RWPE2 (cell line): ENCODE measurements at regions not wholly inside any gene's neighbourhood (a gene's known extent, or its start where the extent isn't known, plus 50 kb on each side); places are given as distances from the start of the nearest gene placed in this dataset.

ENCODE experiments used
- ATAC-seq: fragments of 200-7000 bp; cut with Tn5 transposase; 3 replicates; pipeline ENCODE4 v1.9.1; 2021; ENCODE audit warnings: low read depth
- DNase-seq: peaks from one replicate; pipeline ENCODE4 v3.0.0-alpha.2; 2020; ENCODE audit warnings: low spot score
- H3K27ac ChIP-seq: fragments of 450-650 bp; 2 replicates; pipeline ENCODE4 v1.5.1; 2017; ENCODE audit warnings: mild to moderate bottlenecking; ENCODE audit not compliant: poor library complexity, severe bottlenecking
- H3K27me3 ChIP-seq: fragments of 250-450 bp; sonication (Bioruptor Pico); 2 replicates; pipeline ENCODE4 v1.5.1; 2021; ENCODE audit warnings: mild to moderate bottlenecking, moderate library complexity; ENCODE audit not compliant: insufficient read depth, poor library complexity, severe bottlenecking
- H3K36me3 ChIP-seq: fragments of 250-450 bp; sonication (Bioruptor Pico); 2 replicates; pipeline ENCODE4 v1.5.1; 2020; ENCODE audit warnings: low read depth, mild to moderate bottlenecking, moderate library complexity
- H3K4me1 ChIP-seq: fragments of 250-450 bp; sonication (Bioruptor Pico); 2 replicates; pipeline ENCODE4 v1.5.1; 2021; ENCODE audit warnings: mild to moderate bottlenecking, moderate library complexity; ENCODE audit not compliant: insufficient read depth, poor library complexity, severe bottlenecking
- H3K4me3 ChIP-seq: fragments of 250-450 bp; sonication (Bioruptor Pico); 2 replicates; pipeline ENCODE4 v1.5.1; 2021; ENCODE audit warnings: mild to moderate bottlenecking, moderate library complexity; ENCODE audit not compliant: severe bottlenecking
- H3K9me3 ChIP-seq: fragments of 250-450 bp; sonication (Bioruptor Pico); 2 replicates; pipeline ENCODE4 v1.5.1; 2021; ENCODE audit warnings: mild to moderate bottlenecking, moderate library complexity; ENCODE audit not compliant: severe bottlenecking
- TF ChIP-seq, protein P1 (sequence below): fragments of 450-650 bp; IDR thresholded peaks from one replicate; pipeline ENCODE4 v1.5.1; 2017; ENCODE audit warnings: mild to moderate bottlenecking, moderate library complexity; ENCODE audit not compliant: poor library complexity, severe bottlenecking

- Histone ChIP-seq H3K9me3 (no peaks in the 10 kb centered on the region), H3K4me1 (no peaks in the 10 kb centered on the region), H3K27me3 (no peaks in the 10 kb centered on the region), H3K4me3 (no peak overlapping the region), H3K27ac (no peak overlapping the region), H3K36me3 (no peaks in the 10 kb centered on the region)
- ATAC-seq (no peak), DNase-seq (no peak)
- TF ChIP-seq, protein P1, sequence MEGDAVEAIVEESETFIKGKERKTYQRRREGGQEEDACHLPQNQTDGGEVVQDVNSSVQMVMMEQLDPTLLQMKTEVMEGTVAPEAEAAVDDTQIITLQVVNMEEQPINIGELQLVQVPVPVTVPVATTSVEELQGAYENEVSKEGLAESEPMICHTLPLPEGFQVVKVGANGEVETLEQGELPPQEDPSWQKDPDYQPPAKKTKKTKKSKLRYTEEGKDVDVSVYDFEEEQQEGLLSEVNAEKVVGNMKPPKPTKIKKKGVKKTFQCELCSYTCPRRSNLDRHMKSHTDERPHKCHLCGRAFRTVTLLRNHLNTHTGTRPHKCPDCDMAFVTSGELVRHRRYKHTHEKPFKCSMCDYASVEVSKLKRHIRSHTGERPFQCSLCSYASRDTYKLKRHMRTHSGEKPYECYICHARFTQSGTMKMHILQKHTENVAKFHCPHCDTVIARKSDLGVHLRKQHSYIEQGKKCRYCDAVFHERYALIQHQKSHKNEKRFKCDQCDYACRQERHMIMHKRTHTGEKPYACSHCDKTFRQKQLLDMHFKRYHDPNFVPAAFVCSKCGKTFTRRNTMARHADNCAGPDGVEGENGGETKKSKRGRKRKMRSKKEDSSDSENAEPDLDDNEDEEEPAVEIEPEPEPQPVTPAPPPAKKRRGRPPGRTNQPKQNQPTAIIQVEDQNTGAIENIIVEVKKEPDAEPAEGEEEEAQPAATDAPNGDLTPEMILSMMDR, result no peak
Measured at GRCh38 chr1:216812966-216813365, 89.7 kb upstream of the ESRRG start.

DNA sequence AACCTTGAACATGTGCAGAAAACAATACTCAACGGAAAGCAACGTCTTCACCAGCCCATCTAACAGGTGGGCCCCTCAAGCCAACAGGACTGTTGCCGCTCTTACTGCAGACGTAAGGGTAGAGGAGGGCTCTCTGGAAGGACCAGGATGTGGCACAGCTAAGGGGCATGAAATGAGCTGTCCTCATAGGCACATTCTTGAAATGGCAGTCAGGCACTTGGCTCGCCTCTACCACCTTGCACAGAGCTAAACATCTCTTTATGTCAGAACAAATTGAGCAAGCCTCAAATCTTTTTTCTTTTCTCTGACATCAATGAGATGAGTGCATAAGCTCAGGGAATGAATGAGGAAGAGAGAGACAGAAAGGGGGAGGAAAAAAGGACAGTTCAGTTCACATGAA, 86.4 kb upstream of the ESRRG start:
- Histone ChIP-seq H3K4me1 (no peaks in the 10 kb centered on the region), H3K9me3 (no peaks in the 10 kb centered on the region), H3K27ac (no peak overlapping the region), H3K27me3 (no peaks in the 10 kb centered on the region), H3K4me3 (no peak overlapping the region), H3K36me3 (no peaks in the 10 kb centered on the region)
- no peak for DNase-seq
- TF ChIP-seq, protein P1, result no peak
- no peak for ATAC-seq

GRCh38 chr1:216807696-216808095, 84.5 kb upstream of the ESRRG start:
- TF ChIP-seq, protein P1, result no peak
- Histone ChIP-seq H3K27ac (no peak overlapping the region), H3K27me3 (no peaks in the 10 kb centered on the region), H3K4me1 (no peaks in the 10 kb centered on the region), H3K36me3 (no peaks in the 10 kb centered on the region), H3K4me3 (no peak overlapping the region), H3K9me3 (no peaks in the 10 kb centered on the region)
- DNase-seq (no peak), ATAC-seq (no peak)

DNA sequence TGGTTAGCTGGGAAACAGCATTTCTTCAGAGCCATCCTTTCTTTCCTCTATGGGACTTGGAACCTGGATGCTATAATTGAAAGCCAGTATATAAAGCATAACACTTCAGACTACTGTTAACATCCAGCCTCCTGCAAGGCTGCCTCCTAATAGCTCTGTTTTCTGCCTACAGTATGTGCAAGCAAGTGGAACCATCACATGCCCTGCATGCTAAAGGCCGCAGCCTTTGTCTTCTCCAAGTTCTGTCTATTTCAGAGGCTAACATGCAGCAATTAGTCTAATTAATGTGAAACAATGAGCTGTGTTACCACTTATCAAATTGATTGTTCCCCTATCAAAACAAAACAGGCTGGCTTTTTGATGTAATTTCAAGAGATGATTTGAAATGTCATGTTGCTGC, 82.7 kb upstream of the ESRRG start:
- no peak for ATAC-seq
- Histone ChIP-seq H3K4me1 (no peaks in the 10 kb centered on the region), H3K9me3 (no peaks in the 10 kb centered on the region), H3K36me3 (no peaks in the 10 kb centered on the region), H3K27me3 (no peaks in the 10 kb centered on the region), H3K4me3 (no peak overlapping the region), H3K27ac (no peak overlapping the region)
- TF ChIP-seq, protein P1, result no peak
- DNase-seq, result no peak

- no peak for ATAC-seq
- Histone ChIP-seq H3K27ac (no peak overlapping the region), H3K4me1 (no peaks in the 10 kb centered on the region), H3K36me3 (no peaks in the 10 kb centered on the region), H3K9me3 (no peaks in the 10 kb centered on the region), H3K4me3 (no peak overlapping the region), H3K27me3 (no peaks in the 10 kb centered on the region)
- TF ChIP-seq, protein P1, result no peak
- DNase-seq, result no peak
Measured at GRCh38 chr1:216805233-216805632, 82.0 kb upstream of the ESRRG start.
